Keratinocyte (primary cell): ENCODE measurements at regions not wholly inside any gene's neighbourhood (a gene's known extent, or its start where the extent isn't known, plus 50 kb on each side); places are given as distances from the start of the nearest gene placed in this dataset.

Experiments used
- DNase-seq: peaks from one replicate; pipeline ENCODE4 v3.0.0-alpha.2; 2011; ENCODE audit warnings: low read depth, missing footprints, low spot score
- FAIRE-seq: peaks from 2 replicates; lab custom pipeline; 2011; peaks lifted over from hg19 to GRCh38; lab: Jason Lieb, UNC
- H2AFZ ChIP-seq: 2 replicates; pipeline ENCODE4 v1.6.0; 2012; ENCODE audit warnings: low read length, control low read depth, inconsistent platforms; ENCODE audit not compliant: control insufficient read depth
- H3K27ac ChIP-seq: 2 replicates; pipeline ENCODE4 v1.5.1; 2011; ENCODE audit warnings: low read length; ENCODE audit not compliant: control insufficient read depth, insufficient read depth
- H3K27me3 ChIP-seq: 3 replicates; pipeline ENCODE4 v1.6.0; 2011; ENCODE audit warnings: low read length; ENCODE audit not compliant: control insufficient read depth, insufficient read depth; ENCODE audit errors: extremely low read depth
- H3K36me3 ChIP-seq, 2 experiments: 2 replicates in 1 of 2; 3 replicates in 1 of 2; pipeline ENCODE4 v1.5.1; 2011; ENCODE audit warnings: low read length in 2 of 2, mild to moderate bottlenecking in 1 of 2; ENCODE audit not compliant: control insufficient read depth in 2 of 2, insufficient read depth in 2 of 2; ENCODE audit errors: extremely low read depth in 1 of 2
- H3K4me1 ChIP-seq: 3 replicates; pipeline ENCODE4 v1.5.1; 2011; ENCODE audit warnings: low read length; ENCODE audit not compliant: control insufficient read depth, insufficient read depth; ENCODE audit errors: extremely low read depth
- H3K4me2 ChIP-seq: 3 replicates; pipeline ENCODE4 v1.6.0; 2011; ENCODE audit warnings: low read depth, low read length; ENCODE audit not compliant: control insufficient read depth, insufficient read depth; ENCODE audit errors: extremely low read depth
- H3K4me3 ChIP-seq, 3 experiments: fragments of 200-600 bp in 1 of 3; sonication (generic) in 1 of 3; 2 replicates in 2 of 3; 3 replicates in 1 of 3; pipeline ENCODE4 v1.5.1; 2011 to 2016; ENCODE audit warnings: low read length in 3 of 3, mild to moderate bottlenecking in 3 of 3, control low read depth in 2 of 3, inconsistent platforms in 1 of 3, low read depth in 1 of 3, mixed read lengths in 1 of 3, mixed run types in 1 of 3, moderate library complexity in 1 of 3; ENCODE audit not compliant: control insufficient read depth in 2 of 3, insufficient read depth in 2 of 3; ENCODE audit errors: extremely low read depth in 1 of 3
- H3K79me2 ChIP-seq: 2 replicates; pipeline ENCODE4 v1.6.0; 2012; ENCODE audit warnings: low read length; ENCODE audit not compliant: control insufficient read depth, insufficient read depth
- H3K9ac ChIP-seq: 3 replicates; pipeline ENCODE4 v1.6.0; 2011; ENCODE audit warnings: low read length; ENCODE audit not compliant: control insufficient read depth, insufficient read depth; ENCODE audit errors: extremely low read depth
- H3K9me1 ChIP-seq: 3 replicates; pipeline ENCODE4 v1.6.0; 2011; ENCODE audit warnings: low read length; ENCODE audit not compliant: control insufficient read depth, insufficient read depth; ENCODE audit errors: extremely low read depth
- H3K9me3 ChIP-seq: 2 replicates; pipeline ENCODE4 v1.5.1; 2012; ENCODE audit warnings: low read depth, low read length; ENCODE audit not compliant: control insufficient read depth
- H4K20me1 ChIP-seq: 3 replicates; pipeline ENCODE4 v1.6.0; 2011; ENCODE audit warnings: low read length; ENCODE audit not compliant: control insufficient read depth, insufficient read depth; ENCODE audit errors: extremely low read depth
- EZH2 ChIP-seq: IDR thresholded peaks from one replicate; pipeline ENCODE4 v1.6.1; 2012; ENCODE audit warnings: inconsistent platforms, mild to moderate bottlenecking, low read length, moderate library complexity
- dilution Hi-C: fragments of 300-500 bp; cut with MboI; formaldehyde crosslinking; loops from one replicate; pipeline ENCODE4 v1.7.0; 2020; ENCODE audit warnings: low sequenced_read_pairs; ENCODE audit not compliant: extremely low pct_ligation_motif_present
- TF ChIP-seq, protein P1 (sequence below), 3 experiments: IDR thresholded peaks in 1 of 3; conservative IDR thresholded peaks in 1 of 3; optimal IDR thresholded peaks in 1 of 3; 2 replicates in 2 of 3; 3 replicates in 1 of 3; pipeline versions ENCODE3 to v1.5.1; 2011; ENCODE audit warnings: low read length in 3 of 3, mild to moderate bottlenecking in 3 of 3, moderate library complexity in 2 of 3, control low read depth in 1 of 3, inconsistent platforms in 1 of 3; ENCODE audit not compliant: insufficient read depth in 2 of 3; ENCODE audit errors: extremely low read depth in 1 of 3

DNA sequence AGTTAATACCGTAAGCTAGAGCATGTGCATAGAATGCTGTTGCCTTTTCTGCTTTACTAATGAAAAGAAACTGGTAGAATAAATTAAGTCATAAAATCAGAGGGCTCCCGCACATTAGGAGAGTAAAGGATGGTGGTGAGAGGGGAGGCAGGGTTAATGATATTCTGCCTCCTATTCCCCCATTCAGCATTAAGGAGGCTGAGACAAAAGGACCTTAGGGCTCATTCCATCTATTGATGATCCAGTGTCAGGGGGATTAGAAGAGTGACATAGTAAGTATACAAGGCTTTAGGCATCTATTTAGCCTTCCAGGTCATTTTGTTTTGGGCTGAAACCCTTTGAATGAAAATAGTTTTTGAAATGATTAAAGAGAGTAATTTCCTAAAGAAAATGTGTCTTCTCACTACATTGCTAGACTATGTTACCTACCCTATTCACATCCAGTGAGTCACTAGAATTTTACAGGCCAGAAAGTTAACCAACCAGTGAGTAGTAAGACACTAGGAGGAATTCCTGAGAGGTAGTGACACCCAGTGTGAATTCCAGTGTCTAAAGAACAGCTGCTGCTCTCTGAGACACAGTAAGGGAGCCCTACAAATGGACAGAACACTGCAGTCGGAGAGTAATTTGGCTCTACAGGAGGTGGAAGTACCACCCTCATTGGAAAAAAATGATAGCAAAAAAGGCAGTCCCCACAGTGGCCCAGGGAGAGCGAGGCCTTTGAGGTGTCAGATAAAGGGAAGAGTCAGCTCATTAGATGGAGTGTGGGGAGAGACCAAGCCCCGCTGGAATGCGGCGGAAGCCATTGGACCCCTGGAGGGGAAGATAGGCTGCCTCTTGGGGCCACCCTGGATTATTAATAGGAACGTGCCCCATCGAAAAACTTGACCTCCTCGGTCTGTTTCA lies 67.6 kb downstream of the TUSC7 start:
- H4K20me1 ChIP-seq: no peaks in the 10 kb centered on the region
- no peaks in the 10 kb centered on the region for H3K4me1 ChIP-seq
- no peak for FAIRE-seq
- dilution Hi-C loops: no loop called here
- DNase-seq: no peak
- no peak overlapping the region for H3K27ac ChIP-seq
- H3K9me3 ChIP-seq: no peaks in the 10 kb centered on the region
- no peaks in the 10 kb centered on the region for H3K27me3 ChIP-seq
- H3K9me1 ChIP-seq: no peaks in the 10 kb centered on the region
- H3K79me2 ChIP-seq: no peaks in the 10 kb centered on the region
- H3K9ac ChIP-seq: no peak overlapping the region
- H2AFZ ChIP-seq: no peak overlapping the region
- H3K4me2 ChIP-seq: no peak overlapping the region
- TF ChIP-seq, protein P1, sequence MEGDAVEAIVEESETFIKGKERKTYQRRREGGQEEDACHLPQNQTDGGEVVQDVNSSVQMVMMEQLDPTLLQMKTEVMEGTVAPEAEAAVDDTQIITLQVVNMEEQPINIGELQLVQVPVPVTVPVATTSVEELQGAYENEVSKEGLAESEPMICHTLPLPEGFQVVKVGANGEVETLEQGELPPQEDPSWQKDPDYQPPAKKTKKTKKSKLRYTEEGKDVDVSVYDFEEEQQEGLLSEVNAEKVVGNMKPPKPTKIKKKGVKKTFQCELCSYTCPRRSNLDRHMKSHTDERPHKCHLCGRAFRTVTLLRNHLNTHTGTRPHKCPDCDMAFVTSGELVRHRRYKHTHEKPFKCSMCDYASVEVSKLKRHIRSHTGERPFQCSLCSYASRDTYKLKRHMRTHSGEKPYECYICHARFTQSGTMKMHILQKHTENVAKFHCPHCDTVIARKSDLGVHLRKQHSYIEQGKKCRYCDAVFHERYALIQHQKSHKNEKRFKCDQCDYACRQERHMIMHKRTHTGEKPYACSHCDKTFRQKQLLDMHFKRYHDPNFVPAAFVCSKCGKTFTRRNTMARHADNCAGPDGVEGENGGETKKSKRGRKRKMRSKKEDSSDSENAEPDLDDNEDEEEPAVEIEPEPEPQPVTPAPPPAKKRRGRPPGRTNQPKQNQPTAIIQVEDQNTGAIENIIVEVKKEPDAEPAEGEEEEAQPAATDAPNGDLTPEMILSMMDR (optimal IDR thresholded peaks at IDR 0.05 in 1 of 3, IDR thresholded peaks at IDR 0.05 in 1 of 3, conservative IDR thresholded peaks at IDR 0.05 in 1 of 3; ENCODE audit: extremely low read depth in 1 of 3, insufficient read depth in 2 of 3, low read length in 3 of 3): no peak
- TF ChIP-seq EZH2: no peak
- H3K36me3 ChIP-seq: no peaks in the 10 kb centered on the region
- no peak overlapping the region for H3K4me3 ChIP-seq

- no peak for FAIRE-seq
- Histone ChIP-seq H2AFZ (no peak overlapping the region), H3K27me3 (no peaks in the 10 kb centered on the region), H3K4me2 (no peak overlapping the region), H3K9me1 (no peaks in the 10 kb centered on the region), H3K4me1 (no peaks in the 10 kb centered on the region), H3K4me3 (no peak overlapping the region), H3K9me3 (no peaks in the 10 kb centered on the region), H3K36me3 (no peaks in the 10 kb centered on the region), H3K9ac (no peak overlapping the region), H4K20me1 (no peaks in the 10 kb centered on the region), H3K27ac (no peak overlapping the region), H3K79me2 (no peaks in the 10 kb centered on the region)
- DNase-seq: no peak
- TF ChIP-seq, protein P1 (optimal IDR thresholded peaks at IDR 0.05 in 1 of 3, IDR thresholded peaks at IDR 0.05 in 1 of 3, conservative IDR thresholded peaks at IDR 0.05 in 1 of 3; ENCODE audit: extremely low read depth in 1 of 3, insufficient read depth in 2 of 3, low read length in 3 of 3): no peak
- no peak for TF ChIP-seq EZH2
- dilution Hi-C loops: no loop called here
Observed at GRCh38 chr3:116785226-116785625, 75.6 kb downstream of the TUSC7 start.
